A673 (cell line): ENCODE measurements at regions not wholly inside any gene's neighbourhood (a gene's known extent, or its start where the extent isn't known, plus 50 kb on each side); places are given as distances from the start of the nearest gene placed in this dataset.

Source experiments
- BruUV-seq: library from RNA; stranded (reverse); fragments of 400-500 nt; replicated peaks from 2 replicates; lab custom pipeline; 2021; lab: Mats Ljungman, UMichigan
- CTCF ChIA-PET: fragments of 300-600 bp; sonication (Branson Sonifier 250); formaldehyde crosslinking; loops from one replicate; lab custom pipeline; 2022; ENCODE audit warnings: antibody characterized with exemption; lab: Charles Lee
- POLR2A ChIA-PET: fragments of 300-600 bp; sonication (Branson Sonifier 250); formaldehyde crosslinking; loops from one replicate; lab custom pipeline; 2022; ENCODE audit warnings: antibody characterized with exemption; ENCODE audit not compliant: low non-redundant PET; lab: Charles Lee
- DNase-seq: peaks from one replicate; pipeline ENCODE4 v3.0.0-alpha.2; 2015; ENCODE audit warnings: low spot score
- H3K27ac ChIP-seq: fragments of 200-600 bp; sonication (generic); 2 replicates; pipeline ENCODE4 v1.5.1; 2016; ENCODE audit warnings: mixed run types, low read depth, mild to moderate bottlenecking, mixed read lengths, antibody characterized with exemption, low read length; ENCODE audit not compliant: poor library complexity, severe bottlenecking
- H3K27me3 ChIP-seq: fragments of 200-600 bp; sonication (generic); replicated peaks from 2 replicates; pipeline ENCODE4 v1.6.1; 2017; ENCODE audit warnings: mixed run types, low read depth, mild to moderate bottlenecking, mixed read lengths, antibody characterized with exemption, low read length; ENCODE audit not compliant: insufficient read depth, poor library complexity
- H3K36me3 ChIP-seq: fragments of 200-600 bp; sonication (generic); 2 replicates; pipeline ENCODE4 v1.6.1; 2016; ENCODE audit warnings: mixed run types, mild to moderate bottlenecking, mixed read lengths, antibody characterized with exemption, low read length; ENCODE audit not compliant: insufficient read depth, poor library complexity, severe bottlenecking
- H3K4me1 ChIP-seq: fragments of 200-600 bp; sonication (generic); 2 replicates; pipeline ENCODE4 v1.6.1; 2017; ENCODE audit warnings: mixed run types, mild to moderate bottlenecking, mixed read lengths, antibody characterized with exemption, low read length; ENCODE audit not compliant: insufficient read depth, poor library complexity, severe bottlenecking
- H3K4me3 ChIP-seq: fragments of 200-600 bp; sonication (generic); 2 replicates; pipeline ENCODE4 v1.5.1; 2016; ENCODE audit warnings: low read depth, mixed run types, mild to moderate bottlenecking, mixed read lengths, low read length; ENCODE audit not compliant: poor library complexity, severe bottlenecking
- H3K9me3 ChIP-seq: fragments of 200-600 bp; sonication (generic); 2 replicates; pipeline ENCODE4 v1.6.1; 2016; ENCODE audit warnings: mixed run types, low read depth, mild to moderate bottlenecking, mixed read lengths, antibody characterized with exemption, low read length; ENCODE audit not compliant: poor library complexity, severe bottlenecking
- EZH2 ChIP-seq: fragments of 200-600 bp; sonication (generic); IDR thresholded peaks from 2 replicates; pipeline ENCODE4 v1.6.1; 2017; ENCODE audit warnings: borderline replicate concordance, low read depth, mild to moderate bottlenecking, mixed read lengths, antibody characterized with exemption, low read length; ENCODE audit not compliant: poor library complexity, severe bottlenecking
- intact Hi-C: fragments of 100-400 bp; cut with micrococcal nuclease; formaldehyde crosslinking; loops from one replicate; pipeline ENCODE4 v1.10.0; 2022; ENCODE audit not compliant: unreplicated experiment
- TF ChIP-seq, protein P1 (sequence below): fragments of 300-800, 200-600 bp; sonication (generic); conservative IDR thresholded peaks from 2 replicates; pipeline ENCODE4 v1.5.1; 2017; ENCODE audit warnings: low read depth, mild to moderate bottlenecking, antibody characterized with exemption, low read length, moderate library complexity, mixed read lengths

DNA sequence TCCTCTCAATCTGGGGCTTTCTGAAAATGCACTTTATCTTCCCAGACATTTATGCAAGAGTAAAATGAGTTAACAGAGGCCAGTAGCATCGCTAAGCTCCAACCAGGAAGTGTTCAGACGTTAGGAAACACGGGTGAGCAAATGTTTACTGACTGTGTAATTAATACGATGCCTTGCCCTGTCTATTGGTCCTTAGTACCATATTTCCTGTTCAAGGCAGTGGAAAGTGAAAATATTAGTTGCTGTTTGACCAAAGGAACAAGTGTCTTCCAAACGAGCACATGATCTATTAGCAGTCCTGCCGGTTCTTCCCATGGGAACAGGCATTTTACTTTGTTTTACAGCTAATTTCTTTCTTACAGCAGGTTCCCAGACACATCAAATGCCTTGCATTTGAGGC lies 311.1 kb upstream of the JAG1 start:
- H3K27ac ChIP-seq: no peak overlapping the region
- H3K27me3 ChIP-seq: no peaks in the 10 kb centered on the region
- ChIA-PET POLR2A (no interaction called here), CTCF (no interaction called here)
- DNase-seq: no peak
- TF ChIP-seq, protein P1, sequence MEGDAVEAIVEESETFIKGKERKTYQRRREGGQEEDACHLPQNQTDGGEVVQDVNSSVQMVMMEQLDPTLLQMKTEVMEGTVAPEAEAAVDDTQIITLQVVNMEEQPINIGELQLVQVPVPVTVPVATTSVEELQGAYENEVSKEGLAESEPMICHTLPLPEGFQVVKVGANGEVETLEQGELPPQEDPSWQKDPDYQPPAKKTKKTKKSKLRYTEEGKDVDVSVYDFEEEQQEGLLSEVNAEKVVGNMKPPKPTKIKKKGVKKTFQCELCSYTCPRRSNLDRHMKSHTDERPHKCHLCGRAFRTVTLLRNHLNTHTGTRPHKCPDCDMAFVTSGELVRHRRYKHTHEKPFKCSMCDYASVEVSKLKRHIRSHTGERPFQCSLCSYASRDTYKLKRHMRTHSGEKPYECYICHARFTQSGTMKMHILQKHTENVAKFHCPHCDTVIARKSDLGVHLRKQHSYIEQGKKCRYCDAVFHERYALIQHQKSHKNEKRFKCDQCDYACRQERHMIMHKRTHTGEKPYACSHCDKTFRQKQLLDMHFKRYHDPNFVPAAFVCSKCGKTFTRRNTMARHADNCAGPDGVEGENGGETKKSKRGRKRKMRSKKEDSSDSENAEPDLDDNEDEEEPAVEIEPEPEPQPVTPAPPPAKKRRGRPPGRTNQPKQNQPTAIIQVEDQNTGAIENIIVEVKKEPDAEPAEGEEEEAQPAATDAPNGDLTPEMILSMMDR: no peak
- TF ChIP-seq EZH2: no peak
- H3K9me3 ChIP-seq: no peaks in the 10 kb centered on the region
- BruUV-seq: no TSS peak
- H3K36me3 ChIP-seq: no peaks in the 10 kb centered on the region
- H3K4me1 ChIP-seq: no peaks in the 10 kb centered on the region
- no peak overlapping the region for H3K4me3 ChIP-seq
- intact Hi-C loops: no loop called here

DNA sequence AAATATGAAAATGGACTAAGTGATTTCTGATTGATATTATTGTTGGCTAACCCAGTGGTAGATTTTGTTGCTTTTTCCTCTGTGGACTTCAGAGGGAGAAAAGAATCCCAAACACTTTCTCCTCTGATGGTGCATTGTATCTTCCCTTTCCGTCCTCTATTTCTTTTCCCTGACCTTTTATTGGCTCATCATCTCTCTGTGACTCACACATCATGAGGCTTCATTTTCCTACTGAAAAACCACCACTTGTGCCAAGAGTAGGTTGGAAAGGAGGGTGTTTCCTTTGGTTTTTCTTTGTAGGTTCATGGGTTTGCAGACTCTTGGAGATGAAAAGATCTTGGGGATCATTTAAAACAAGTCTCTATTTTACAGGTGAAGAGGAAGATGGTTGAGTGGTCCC lies 311.7 kb upstream of the JAG1 start:
- Histone ChIP-seq H3K27ac (no peak overlapping the region), H3K9me3 (no peaks in the 10 kb centered on the region), H3K4me1 (no peaks in the 10 kb centered on the region), H3K27me3 (no peaks in the 10 kb centered on the region), H3K4me3 (no peak overlapping the region), H3K36me3 (no peaks in the 10 kb centered on the region)
- no peak for DNase-seq
- ChIA-PET CTCF (no interaction called here), POLR2A (no interaction called here)
- intact Hi-C loops: no loop called here
- no TSS peak for BruUV-seq
- TF ChIP-seq EZH2: no peak
- TF ChIP-seq, protein P1: no peak

DNA sequence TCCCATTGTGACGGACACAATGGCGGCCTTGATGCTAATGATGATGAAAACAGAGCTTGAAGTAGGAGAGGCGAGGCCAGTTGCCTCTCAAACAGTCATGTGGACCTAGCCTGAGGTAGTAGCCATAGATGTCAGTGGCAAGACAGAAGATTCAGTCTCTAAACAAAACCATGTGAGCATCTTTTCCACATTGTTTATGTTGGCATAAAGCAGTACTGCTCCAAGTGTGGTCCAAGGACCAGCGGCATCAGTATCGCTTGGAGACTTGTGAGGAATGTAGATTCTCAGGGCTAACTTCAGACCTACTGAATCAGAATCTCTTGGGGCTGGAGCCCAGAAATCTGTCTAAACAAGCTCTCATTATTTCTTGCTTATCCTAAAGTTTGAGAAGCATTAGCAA lies 312.8 kb upstream of the JAG1 start:
- ChIA-PET POLR2A (no interaction called here), CTCF (no interaction called here)
- Histone ChIP-seq H3K9me3 (no peaks in the 10 kb centered on the region), H3K27ac (no peak overlapping the region), H3K4me3 (no peak overlapping the region), H3K27me3 (no peaks in the 10 kb centered on the region), H3K36me3 (no peaks in the 10 kb centered on the region), H3K4me1 (no peaks in the 10 kb centered on the region)
- intact Hi-C loops: no loop called here
- BruUV-seq: no TSS peak
- DNase-seq: no peak
- TF ChIP-seq, protein P1: no peak
- no peak for TF ChIP-seq EZH2
